IMR-90 (cell line): ENCODE measurements at regions not wholly inside any gene's neighbourhood (a gene's known extent, or its start where the extent isn't known, plus 50 kb on each side); places are given as distances from the start of the nearest gene placed in this dataset.
"Not testable (repeated sequence)": the region's sequence is repeated elsewhere in the genome, so short reads cannot be mapped to it uniquely, and the experiment has no call there.

Experiments used
- ATAC-seq: fragments of 200-7000 bp; cut with Tn5 transposase; 2 replicates; pipeline ENCODE4 v1.9.1; 2020; ENCODE audit warnings: low read depth, mild to moderate bottlenecking, moderate library complexity
- BruUV-seq: library from RNA; stranded (reverse); fragments of 400-500 nt; replicated peaks from 2 replicates; lab custom pipeline; 2021; lab: Mats Ljungman, UMichigan
- CTCF ChIA-PET: fragments of 300-600 bp; formaldehyde crosslinking; extraction: SDS; loops from one replicate; lab custom pipeline; 2021; ENCODE audit warnings: antibody characterized with exemption; lab: Yijun Ruan, JAX
- POLR2A ChIA-PET: fragments of 300-600 bp; sonication (Branson Sonifier 250); formaldehyde crosslinking; loops from one replicate; lab custom pipeline; 2022; ENCODE audit warnings: antibody characterized with exemption; ENCODE audit not compliant: unreplicated experiment; lab: Charles Lee
- DNase-seq: peaks from one replicate; pipeline ENCODE4 v3.0.0; 2013
- H2AFZ ChIP-seq: replicated peaks from 2 replicates; pipeline ENCODE3; 2013; ENCODE audit warnings: low read length, mild to moderate bottlenecking; ENCODE audit not compliant: poor library complexity
- H2AK5ac ChIP-seq: 2 replicates; pipeline ENCODE4 v1.6.1; 2013; ENCODE audit warnings: low read depth, low read length, inconsistent platforms
- H2AK9ac ChIP-seq: replicated peaks from 2 replicates; pipeline ENCODE3; 2013; ENCODE audit warnings: mild to moderate bottlenecking, low read depth, low read length, moderate library complexity; ENCODE audit not compliant: poor library complexity
- H2BK120ac ChIP-seq: 2 replicates; pipeline ENCODE4 v1.6.1; 2013; ENCODE audit warnings: low read depth, low read length, inconsistent platforms
- H2BK15ac ChIP-seq: 3 replicates; pipeline ENCODE4 v1.6.1; 2013; ENCODE audit warnings: low read depth, low read length, inconsistent platforms
- H2BK20ac ChIP-seq: 2 replicates; pipeline ENCODE4 v1.6.1; 2013; ENCODE audit warnings: low read depth, mild to moderate bottlenecking, inconsistent platforms, low read length, moderate library complexity
- H2BK5ac ChIP-seq: 2 replicates; pipeline ENCODE4 v1.6.1; 2013; ENCODE audit warnings: mild to moderate bottlenecking, low read depth, low read length, inconsistent platforms; ENCODE audit not compliant: poor library complexity, severe bottlenecking
- H3K14ac ChIP-seq: replicated peaks from 2 replicates; pipeline ENCODE4 v1.6.1; 2013; ENCODE audit warnings: low read depth, low read length, inconsistent platforms
- H3K18ac ChIP-seq: 2 replicates; pipeline ENCODE4 v1.6.1; 2013; ENCODE audit warnings: low read depth, low read length, control low read depth
- H3K23ac ChIP-seq: 2 replicates; pipeline ENCODE4 v1.6.1; 2013; ENCODE audit warnings: low read depth, low read length, inconsistent platforms
- H3K27ac ChIP-seq: 2 replicates; pipeline ENCODE4 v1.5.1; 2013; ENCODE audit warnings: mild to moderate bottlenecking, control low read depth, low read length; ENCODE audit not compliant: insufficient read depth
- H3K27me3 ChIP-seq: 2 replicates; pipeline ENCODE4 v1.6.1; 2013; ENCODE audit warnings: low read length; ENCODE audit not compliant: control insufficient read depth, insufficient read depth
- H3K36me3 ChIP-seq: 2 replicates; pipeline ENCODE4 v1.6.1; 2013; ENCODE audit warnings: low read length, mixed read lengths; ENCODE audit not compliant: control insufficient read depth, insufficient read depth
- H3K4ac ChIP-seq: 2 replicates; pipeline ENCODE4 v1.6.1; 2013; ENCODE audit warnings: low read depth, low read length, inconsistent platforms
- H3K4me1 ChIP-seq: 2 replicates; pipeline ENCODE4 v1.6.1; 2013; ENCODE audit warnings: low read length, mixed read lengths; ENCODE audit not compliant: control insufficient read depth, insufficient read depth
- H3K4me2 ChIP-seq: 2 replicates; pipeline ENCODE4 v1.6.1; 2013; ENCODE audit warnings: low read depth, mild to moderate bottlenecking, control low read depth, low read length, moderate library complexity
- H3K4me3 ChIP-seq: 2 replicates; pipeline ENCODE4 v1.5.1; 2013; ENCODE audit warnings: low read depth, mild to moderate bottlenecking, control low read depth, low read length, moderate library complexity; ENCODE audit not compliant: insufficient read depth
- H3K56ac ChIP-seq: 2 replicates; pipeline ENCODE4 v1.6.1; 2013; ENCODE audit warnings: low read length, inconsistent platforms; ENCODE audit not compliant: insufficient read depth; ENCODE audit errors: extremely low read depth
- H3K79me1 ChIP-seq, 2 experiments: 2 replicates each; pipeline ENCODE4 v1.6.1; 2013; ENCODE audit warnings: low read length in 2 of 2, inconsistent platforms in 1 of 2, low read depth in 1 of 2
- H3K9ac ChIP-seq: 2 replicates; pipeline ENCODE4 v1.6.1; 2013; ENCODE audit warnings: low read depth, low read length, control low read depth
- H3K9me1 ChIP-seq: 2 replicates; pipeline ENCODE4 v1.6.1; 2013; ENCODE audit warnings: low read length, inconsistent platforms; ENCODE audit not compliant: insufficient read depth
- H3K9me3 ChIP-seq: 2 replicates; pipeline ENCODE4 v1.6.1; 2013; ENCODE audit warnings: low read length; ENCODE audit not compliant: control insufficient read depth, insufficient read depth
- H4K20me1 ChIP-seq: 2 replicates; pipeline ENCODE4 v1.6.1; 2013; ENCODE audit warnings: low read length, inconsistent platforms; ENCODE audit not compliant: insufficient read depth
- H4K5ac ChIP-seq: 2 replicates; pipeline ENCODE4 v1.6.1; 2013; ENCODE audit warnings: mild to moderate bottlenecking, low read depth, low read length, control low read depth
- H4K8ac ChIP-seq, 2 experiments: 2 replicates each; pipeline ENCODE4 v1.6.1; 2013; ENCODE audit warnings: low read depth in 2 of 2, low read length in 2 of 2, control low read depth in 1 of 2, inconsistent platforms in 1 of 2
- H4K91ac ChIP-seq: 2 replicates; pipeline ENCODE4 v1.6.1; 2013; ENCODE audit warnings: low read depth, low read length, inconsistent platforms; ENCODE audit not compliant: insufficient read depth
- BHLHE40 ChIP-seq: fragments of 150-350 bp; IDR thresholded peaks from 2 replicates; pipeline ENCODE4 v1.6.1; 2016; ENCODE audit warnings: mild to moderate bottlenecking, low read depth, low read length
- CEBPB ChIP-seq: IDR thresholded peaks from 2 replicates; pipeline ENCODE4 v1.6.1; 2012; ENCODE audit warnings: low read depth, low read length, improper control_type of control experiment
- MAFK ChIP-seq: IDR thresholded peaks from 2 replicates; pipeline ENCODE4 v1.6.1; 2012; ENCODE audit warnings: low read depth, low read length, improper control_type of control experiment
- MAZ ChIP-seq: IDR thresholded peaks from 2 replicates; pipeline ENCODE4 v1.6.1; 2012; ENCODE audit warnings: low read depth, mild to moderate bottlenecking, low read length, improper control_type of control experiment, moderate library complexity, borderline replicate concordance
- NFE2L2 ChIP-seq: fragments of 150-350 bp; IDR thresholded peaks from 2 replicates; pipeline ENCODE4 v1.6.1; 2016; ENCODE audit warnings: low read depth, mild to moderate bottlenecking, low read length
- RAD21 ChIP-seq: IDR thresholded peaks from 2 replicates; pipeline ENCODE4 v1.6.1; 2012; ENCODE audit warnings: low read length, improper control_type of control experiment
- RFX5 ChIP-seq: IDR thresholded peaks from 2 replicates; pipeline ENCODE4 v1.8.0; 2012; ENCODE audit warnings: low read depth, mild to moderate bottlenecking, low read length, moderate library complexity
- SMC3 ChIP-seq: fragments of 150-350 bp; IDR thresholded peaks from 2 replicates; pipeline ENCODE4 v1.6.1; 2016; ENCODE audit warnings: low read depth, mild to moderate bottlenecking, antibody characterized with exemption, low read length, moderate library complexity
- WGBS, 2 experiments: methylation state at CpG; one replicate each; pipeline versions ENCODE4 v1.1.5 to v1.1.7; 2013; ENCODE audit warnings: missing lambda C conversion rate in 2 of 2; ENCODE audit not compliant: insufficient read length in 1 of 2; ENCODE audit errors: extremely low coverage in 2 of 2; 5-methylcytosine and 5-hydroxymethylcytosine counted together
- dilution Hi-C: fragments of 300-500 bp; cut with HindIII; formaldehyde crosslinking; loops from one replicate; pipeline ENCODE4 v1.14.3; 2018; ENCODE audit warnings: low sequenced_read_pairs; ENCODE audit not compliant: unreplicated experiment
- in situ Hi-C: fragments of 300-500 bp; cut with MboI; formaldehyde crosslinking; loops from 3 replicates; pipeline ENCODE4 v1.14.3; 2019; ENCODE audit warnings: low sequenced_read_pairs, inconsistent platforms, mixed read lengths
- intact Hi-C: fragments of 100-400 bp; cut with micrococcal nuclease; formaldehyde crosslinking; loops from 2 replicates; pipeline ENCODE4 v1.10.0; 2022
- TF ChIP-seq, protein P1 (sequence below): fragments of 150-350 bp; IDR thresholded peaks from 2 replicates; pipeline ENCODE4 v1.6.1; 2016; ENCODE audit warnings: low read depth, mild to moderate bottlenecking, low read length, moderate library complexity, borderline replicate concordance

DNA sequence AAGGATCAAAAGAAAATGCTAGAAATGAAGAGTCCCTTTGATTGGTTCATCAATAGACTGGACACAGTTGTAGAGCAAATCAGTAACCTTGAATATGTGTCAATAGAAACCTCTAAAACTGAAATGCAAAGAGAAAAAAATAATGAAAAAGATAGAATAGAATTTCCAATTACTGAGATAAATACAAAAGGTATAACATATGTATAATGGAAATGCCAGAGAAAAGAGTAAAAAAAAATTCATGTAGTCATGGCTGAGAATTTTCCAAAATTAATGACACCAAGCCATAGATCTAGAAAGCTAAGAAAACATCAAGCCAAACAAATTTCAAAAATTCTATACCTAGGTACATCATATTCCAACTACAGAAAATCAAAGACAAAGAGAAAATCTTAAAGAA is 62.0 kb upstream of the HGF start:
- H4K91ac ChIP-seq = no peak overlapping the region
- no TSS peak for BruUV-seq
- no peak overlapping the region for H3K14ac ChIP-seq
- H2AK9ac ChIP-seq = no peak overlapping the region
- no peaks in the 10 kb centered on the region for H3K27me3 ChIP-seq
- in situ Hi-C loops = no loop called here
- H2AK5ac ChIP-seq = no peak overlapping the region
- CTCF ChIA-PET = no interaction called here
- intact Hi-C loops = no loop called here
- H3K9me1 ChIP-seq = no peaks in the 10 kb centered on the region
- no peaks in the 10 kb centered on the region for H3K36me3 ChIP-seq
- H2AFZ ChIP-seq = no peak overlapping the region
- no peak overlapping the region for H2BK15ac ChIP-seq
- ATAC-seq (no peak), DNase-seq (no peak)
- no peak overlapping the region for H2BK20ac ChIP-seq
- H3K79me1 ChIP-seq = no peaks in the 10 kb centered on the region
- H3K9me3 ChIP-seq = peaks cover 10% of the 10 kb centered on the region
- no peak overlapping the region for H3K27ac ChIP-seq
- TF ChIP-seq, protein P1, sequence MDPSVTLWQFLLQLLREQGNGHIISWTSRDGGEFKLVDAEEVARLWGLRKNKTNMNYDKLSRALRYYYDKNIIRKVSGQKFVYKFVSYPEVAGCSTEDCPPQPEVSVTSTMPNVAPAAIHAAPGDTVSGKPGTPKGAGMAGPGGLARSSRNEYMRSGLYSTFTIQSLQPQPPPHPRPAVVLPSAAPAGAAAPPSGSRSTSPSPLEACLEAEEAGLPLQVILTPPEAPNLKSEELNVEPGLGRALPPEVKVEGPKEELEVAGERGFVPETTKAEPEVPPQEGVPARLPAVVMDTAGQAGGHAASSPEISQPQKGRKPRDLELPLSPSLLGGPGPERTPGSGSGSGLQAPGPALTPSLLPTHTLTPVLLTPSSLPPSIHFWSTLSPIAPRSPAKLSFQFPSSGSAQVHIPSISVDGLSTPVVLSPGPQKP = no peak
- TF ChIP-seq MAFK = no peak
- TF ChIP-seq RAD21 = no peak
- no peak for TF ChIP-seq RFX5
- TF ChIP-seq NFE2L2 = no peak
- no peak for TF ChIP-seq BHLHE40
- TF ChIP-seq SMC3 = no peak
- TF ChIP-seq CEBPB = no peak
- TF ChIP-seq MAZ = no peak
- POLR2A ChIA-PET = no interaction called here
- H2BK5ac ChIP-seq = no peak overlapping the region
- H3K18ac ChIP-seq = no peak overlapping the region
- no peaks in the 10 kb centered on the region for H3K4me1 ChIP-seq
- no peak overlapping the region for H4K8ac ChIP-seq
- no peaks in the 10 kb centered on the region for H4K20me1 ChIP-seq
- H3K4me2 ChIP-seq = no peak overlapping the region
- dilution Hi-C loops = no loop called here
- no peak overlapping the region for H3K4ac ChIP-seq
- no peak overlapping the region for H3K56ac ChIP-seq
- H3K9ac ChIP-seq = no peak overlapping the region
- H3K23ac ChIP-seq = no peak overlapping the region
- H4K5ac ChIP-seq = no peak overlapping the region
- H2BK120ac ChIP-seq = no peak overlapping the region
- H3K4me3 ChIP-seq = no peak overlapping the region

DNA sequence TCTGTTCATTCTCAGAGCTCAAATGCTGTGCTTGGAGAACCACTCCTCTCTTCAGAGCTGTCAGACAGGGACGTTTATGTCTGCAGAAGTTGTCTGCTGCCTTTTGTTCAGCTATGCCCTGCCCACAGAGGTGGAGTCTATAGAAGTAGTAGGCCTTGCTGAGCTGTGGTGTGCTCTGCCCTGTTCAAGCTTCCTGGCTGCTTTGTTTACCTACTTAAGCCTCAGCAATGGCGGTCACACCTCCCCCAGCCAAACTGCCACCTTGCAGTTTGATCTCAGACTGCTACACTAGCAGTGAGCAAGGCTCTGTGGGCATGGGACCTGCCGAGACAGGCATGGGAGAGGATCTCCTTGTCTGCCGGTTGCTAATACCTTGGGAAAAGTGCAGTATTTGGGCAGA is 59.7 kb upstream of the HGF start:
- H4K91ac ChIP-seq, CTCF ChIA-PET: not testable (repeated sequence)

More for the DNA sequence above, 59.7 kb upstream of the HGF start:
- H3K4me3 ChIP-seq, ATAC-seq, H3K23ac ChIP-seq, H3K4me2 ChIP-seq, POLR2A ChIA-PET, H2AK5ac ChIP-seq, H2AK9ac ChIP-seq, H4K20me1 ChIP-seq, H3K79me1 ChIP-seq, H2BK15ac ChIP-seq, H2BK5ac ChIP-seq, intact Hi-C loops, H3K18ac ChIP-seq, H3K14ac ChIP-seq, H3K36me3 ChIP-seq, H4K8ac ChIP-seq, H3K9me1 ChIP-seq, H3K9ac ChIP-seq, H3K4ac ChIP-seq, H3K27me3 ChIP-seq, H3K4me1 ChIP-seq, BruUV-seq, in situ Hi-C loops, H3K27ac ChIP-seq, H2BK20ac ChIP-seq, H4K5ac ChIP-seq, DNase-seq, H3K56ac ChIP-seq, H2AFZ ChIP-seq, dilution Hi-C loops, H2BK120ac ChIP-seq: not testable (repeated sequence)
- WGBS, 2 experiments = no CpG with 5 or more reads among the region's 4 CpGs
- peaks cover 10% of the 10 kb centered on the region for H3K9me3 ChIP-seq
